ENCODE measurements at regions not wholly inside any gene's neighbourhood (a gene's known extent, or its start where the extent isn't known, plus 50 kb on each side); places are given as distances from the start of the nearest gene placed in this dataset.

GRCh38 chr12:27163048-27163715 is 80.8 kb upstream of the C12orf71 start (continued):
- TF ChIP-seq BCLAF1 (IDR thresholded peaks at IDR 0.05) (no peak), IRF4 (IDR thresholded peaks at IDR 0.05; ENCODE audit: low read depth, low read length) (no peak), POLR2AphosphoS2 (IDR thresholded peaks at IDR 0.05; ENCODE audit: low read depth, low read length) (no peak), IKZF2 (IDR thresholded peaks at IDR 0.05) (no peak), SKIL (IDR thresholded peaks at IDR 0.05; ENCODE audit: low read depth, poor library complexity, severe bottlenecking) (no peak), STAT3 (IDR thresholded peaks at IDR 0.05; ENCODE audit: low read depth, low read length) (no peak)
- TF ChIP-seq, protein P1, sequence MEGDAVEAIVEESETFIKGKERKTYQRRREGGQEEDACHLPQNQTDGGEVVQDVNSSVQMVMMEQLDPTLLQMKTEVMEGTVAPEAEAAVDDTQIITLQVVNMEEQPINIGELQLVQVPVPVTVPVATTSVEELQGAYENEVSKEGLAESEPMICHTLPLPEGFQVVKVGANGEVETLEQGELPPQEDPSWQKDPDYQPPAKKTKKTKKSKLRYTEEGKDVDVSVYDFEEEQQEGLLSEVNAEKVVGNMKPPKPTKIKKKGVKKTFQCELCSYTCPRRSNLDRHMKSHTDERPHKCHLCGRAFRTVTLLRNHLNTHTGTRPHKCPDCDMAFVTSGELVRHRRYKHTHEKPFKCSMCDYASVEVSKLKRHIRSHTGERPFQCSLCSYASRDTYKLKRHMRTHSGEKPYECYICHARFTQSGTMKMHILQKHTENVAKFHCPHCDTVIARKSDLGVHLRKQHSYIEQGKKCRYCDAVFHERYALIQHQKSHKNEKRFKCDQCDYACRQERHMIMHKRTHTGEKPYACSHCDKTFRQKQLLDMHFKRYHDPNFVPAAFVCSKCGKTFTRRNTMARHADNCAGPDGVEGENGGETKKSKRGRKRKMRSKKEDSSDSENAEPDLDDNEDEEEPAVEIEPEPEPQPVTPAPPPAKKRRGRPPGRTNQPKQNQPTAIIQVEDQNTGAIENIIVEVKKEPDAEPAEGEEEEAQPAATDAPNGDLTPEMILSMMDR (IDR thresholded peaks at IDR 0.05 in 2 of 3, conservative IDR thresholded peaks at IDR 0.05 in 1 of 3; ENCODE audit: control insufficient read depth in 2 of 3, extremely low read depth in 1 of 3, insufficient read depth in 1 of 3, low read depth in 3 of 3, low read length in 3 of 3), result no peak
- TF ChIP-seq, protein P2, sequence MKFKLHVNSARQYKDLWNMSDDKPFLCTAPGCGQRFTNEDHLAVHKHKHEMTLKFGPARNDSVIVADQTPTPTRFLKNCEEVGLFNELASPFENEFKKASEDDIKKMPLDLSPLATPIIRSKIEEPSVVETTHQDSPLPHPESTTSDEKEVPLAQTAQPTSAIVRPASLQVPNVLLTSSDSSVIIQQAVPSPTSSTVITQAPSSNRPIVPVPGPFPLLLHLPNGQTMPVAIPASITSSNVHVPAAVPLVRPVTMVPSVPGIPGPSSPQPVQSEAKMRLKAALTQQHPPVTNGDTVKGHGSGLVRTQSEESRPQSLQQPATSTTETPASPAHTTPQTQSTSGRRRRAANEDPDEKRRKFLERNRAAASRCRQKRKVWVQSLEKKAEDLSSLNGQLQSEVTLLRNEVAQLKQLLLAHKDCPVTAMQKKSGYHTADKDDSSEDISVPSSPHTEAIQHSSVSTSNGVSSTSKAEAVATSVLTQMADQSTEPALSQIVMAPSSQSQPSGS (IDR thresholded peaks at IDR 0.05; ENCODE audit: low read length), result no peak

All from GM12878 (cell line).